GM18505 (cell line): ENCODE measurements at regions not wholly inside any gene's neighbourhood (a gene's known extent, or its start where the extent isn't known, plus 50 kb on each side); places are given as distances from the start of the nearest gene placed in this dataset.

Source experiments
- ATAC-seq: cut with Tn5 transposase; IDR thresholded peaks from one replicate; pipeline ENCODE4 v1.9.1; 2021; ENCODE audit not compliant: unreplicated experiment
- POLR2A ChIP-seq: IDR thresholded peaks from 4 replicates; pipeline ENCODE4 v1.6.1; 2011; ENCODE audit warnings: borderline replicate concordance; ENCODE audit not compliant: insufficient read depth, insufficient read length; ENCODE audit errors: extremely low read depth

GRCh38 chr4:134610956-134611355, 409.4 kb upstream of the PABPC4L start:
- TF ChIP-seq POLR2A, result no peak

DNA sequence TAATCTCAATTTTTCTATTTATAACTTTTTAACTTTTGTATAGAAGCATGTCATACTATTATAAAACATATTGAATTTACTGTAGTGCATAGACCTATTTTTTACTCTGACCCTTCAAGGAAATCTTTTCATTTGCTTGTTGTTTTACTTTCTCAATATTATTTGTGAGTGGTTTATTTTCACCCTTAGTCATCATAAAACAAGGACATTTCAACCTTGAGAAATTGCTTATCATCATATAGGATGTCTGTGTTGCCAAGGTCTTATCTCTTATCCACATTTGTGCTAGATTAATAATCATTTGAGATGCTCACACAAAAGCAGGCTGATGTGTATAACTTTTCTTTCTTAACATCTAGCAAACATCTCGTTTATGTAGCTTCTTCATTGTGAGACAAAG, 408.6 kb upstream of the PABPC4L start:
- no peak for TF ChIP-seq POLR2A
- no peak for ATAC-seq

More at GRCh38 chr4:134610956-134611355, 409.4 kb upstream of the PABPC4L start:
- ATAC-seq, result no peak

- TF ChIP-seq POLR2A, result no peak
- ATAC-seq, result no peak
Measured at GRCh38 chr4:134601706-134602105, 400.1 kb upstream of the PABPC4L start.

DNA sequence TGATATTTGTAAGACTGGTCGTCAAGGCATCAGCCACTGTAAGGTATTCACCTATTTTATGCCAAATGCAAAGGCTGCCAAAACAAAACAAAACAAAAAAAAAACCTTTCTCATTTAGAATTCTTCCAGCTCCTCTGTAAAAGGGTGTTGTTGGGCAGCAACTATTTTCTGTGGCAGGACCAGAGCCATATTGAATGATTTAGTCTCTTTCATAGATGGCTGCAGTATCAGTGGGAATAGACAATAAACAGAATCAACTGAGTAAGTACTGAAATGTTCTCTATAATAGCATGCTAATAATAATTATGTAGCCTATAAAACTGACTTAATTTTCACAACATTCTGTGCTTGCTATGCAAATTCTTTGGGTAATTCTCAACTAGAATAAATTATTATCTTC, 389.7 kb upstream of the PABPC4L start:
- ATAC-seq, result no peak
- TF ChIP-seq POLR2A, result no peak

GRCh38 chr4:134585972-134586371, 384.4 kb upstream of the PABPC4L start:
- TF ChIP-seq POLR2A, result no peak
- ATAC-seq, result peak; percentile 50

- no peak for ATAC-seq
- no peak for TF ChIP-seq POLR2A
Measured at GRCh38 chr4:134567461-134567860, 365.9 kb upstream of the PABPC4L start.

- TF ChIP-seq POLR2A, result no peak
Measured at GRCh38 chr4:134560728-134561127, 359.1 kb upstream of the PABPC4L start.

DNA sequence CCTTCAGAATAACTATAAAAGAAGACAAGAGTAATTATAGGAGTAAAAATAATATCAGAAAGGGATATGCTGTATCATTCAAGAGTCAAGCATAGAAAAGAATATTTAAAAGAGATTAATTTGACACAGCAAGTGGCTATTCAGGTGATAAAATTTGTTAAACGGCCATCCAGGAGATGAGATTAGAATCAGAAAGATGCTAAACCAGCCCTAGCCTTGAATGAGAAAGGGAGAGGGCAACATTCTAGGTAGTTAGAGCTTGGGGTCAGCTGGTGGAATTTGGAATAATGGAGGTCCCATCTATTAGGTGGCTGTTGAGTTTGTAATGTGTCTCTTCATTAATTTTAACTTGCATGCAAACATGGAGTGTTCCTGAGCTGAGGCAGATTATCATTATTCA, 350.5 kb upstream of the PABPC4L start:
- no peak for TF ChIP-seq POLR2A
- no peak for ATAC-seq

More at GRCh38 chr4:134560728-134561127, 359.1 kb upstream of the PABPC4L start:
- no peak for ATAC-seq

- TF ChIP-seq POLR2A, result no peak
- no peak for ATAC-seq
Measured at GRCh38 chr4:134551348-134551747, 349.8 kb upstream of the PABPC4L start.

DNA sequence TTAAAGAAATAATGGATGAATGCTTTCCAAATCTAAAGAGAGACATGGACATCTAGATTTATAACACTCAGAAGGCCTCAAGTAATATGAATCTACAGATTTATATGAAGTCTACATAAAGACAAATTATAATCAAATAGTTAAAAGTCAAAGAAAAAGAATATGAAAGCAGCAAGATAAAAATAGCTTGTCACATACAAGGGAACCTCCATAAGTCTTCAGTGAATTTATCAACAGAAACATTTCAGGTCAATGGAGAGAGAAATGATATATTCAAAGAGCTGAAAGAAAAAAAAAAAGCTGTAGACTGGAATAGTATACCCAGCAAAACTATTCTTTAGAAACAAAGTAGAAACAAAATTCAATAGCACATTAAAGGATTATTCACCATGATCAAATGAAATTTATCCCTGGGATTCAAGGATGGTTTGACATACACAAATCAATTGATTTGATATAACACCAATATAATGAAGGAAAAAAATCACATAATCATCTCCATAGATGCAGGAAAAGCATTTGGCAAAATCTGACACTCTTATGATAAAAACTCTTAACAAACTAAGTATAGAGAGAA, 346.6 kb upstream of the PABPC4L start:
- no peak for ATAC-seq
- no peak for TF ChIP-seq POLR2A

- no peak for TF ChIP-seq POLR2A
- ATAC-seq, result no peak
Measured at GRCh38 chr4:134546279-134546678, 344.7 kb upstream of the PABPC4L start.

GRCh38 chr4:134544303-134544770, 342.7 kb upstream of the PABPC4L start:
- no peak for ATAC-seq
- no peak for TF ChIP-seq POLR2A

DNA sequence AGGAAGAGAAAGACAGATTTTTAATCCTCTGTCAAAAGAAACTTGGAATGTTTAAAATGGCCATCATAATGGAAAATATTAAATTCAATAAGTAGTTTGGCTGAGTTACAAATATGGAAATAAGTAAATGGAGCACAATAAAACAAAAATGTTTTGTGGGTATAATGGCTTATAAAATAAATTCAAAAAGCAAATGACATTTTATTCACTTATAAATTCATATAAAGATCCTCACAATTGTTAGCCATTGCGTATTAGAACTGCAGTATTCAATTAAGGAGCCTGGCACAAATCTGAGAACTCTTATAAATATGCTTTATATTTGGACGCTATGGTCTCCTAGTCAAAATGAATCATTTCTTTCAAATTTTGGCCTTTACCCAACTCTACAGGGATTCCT, 339.0 kb upstream of the PABPC4L start:
- no peak for ATAC-seq
- no peak for TF ChIP-seq POLR2A

DNA sequence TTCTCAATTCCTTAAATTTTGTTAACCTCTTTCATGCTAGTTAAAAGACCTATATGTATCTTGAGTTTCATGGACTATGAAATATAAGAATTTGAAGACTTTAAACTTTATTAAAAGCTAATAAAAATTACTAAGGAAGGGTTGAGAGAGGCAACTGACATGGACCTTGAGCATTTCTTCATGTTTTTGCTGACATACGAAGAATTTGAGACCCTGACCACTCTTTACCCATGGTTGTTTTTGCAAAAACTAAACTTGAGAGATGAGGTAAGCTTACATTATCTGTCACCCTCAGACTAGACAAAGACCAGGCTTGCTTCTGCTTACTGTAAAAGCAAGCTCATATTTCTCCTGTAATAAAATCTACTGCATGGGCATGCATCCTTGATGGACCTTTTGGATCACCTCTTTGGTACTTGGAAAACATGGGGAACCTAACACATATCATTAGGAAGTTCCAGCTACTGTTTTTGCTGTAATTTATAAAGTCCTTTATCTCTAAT, 338.2 kb upstream of the PABPC4L start:
- no peak for ATAC-seq
- no peak for TF ChIP-seq POLR2A

DNA sequence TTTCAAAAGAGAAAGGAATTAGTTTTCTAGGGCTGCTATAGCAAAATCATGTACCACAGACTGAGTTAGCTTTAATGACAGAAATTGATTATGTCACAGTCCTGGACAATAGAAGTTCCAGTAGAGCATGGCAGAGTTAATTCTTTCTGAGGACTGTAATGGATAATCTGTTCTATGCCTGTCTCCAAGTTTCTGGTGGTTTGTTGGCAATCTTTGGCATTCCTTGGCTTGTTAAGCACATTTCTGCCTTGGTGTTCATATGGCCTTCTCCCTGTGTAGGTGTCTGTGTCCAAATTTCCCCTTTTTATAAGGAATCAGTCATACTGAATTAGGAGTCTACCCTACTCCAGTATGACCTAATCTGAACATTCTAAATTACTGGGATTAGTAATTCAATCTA, 336.1 kb upstream of the PABPC4L start:
- ATAC-seq, result no peak
- no peak for TF ChIP-seq POLR2A

DNA sequence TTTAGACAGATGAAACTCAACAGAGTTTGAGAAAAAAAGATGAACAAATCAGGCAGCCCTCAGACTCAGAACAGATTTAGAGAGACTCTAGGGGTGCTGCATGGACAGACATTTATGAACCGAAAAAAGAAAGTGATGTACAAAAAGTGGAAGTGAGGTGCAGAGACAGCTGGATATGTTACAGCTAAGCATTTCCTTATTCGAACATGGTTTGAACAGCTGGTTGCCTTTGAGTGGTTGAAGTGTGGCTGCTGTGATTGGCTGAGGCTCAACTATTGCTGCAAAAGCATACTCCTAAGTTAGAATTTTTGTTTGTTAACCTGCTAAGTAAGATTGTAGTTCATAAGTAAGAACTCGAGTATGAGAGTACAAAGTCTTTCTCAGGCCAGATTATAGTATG, 331.5 kb upstream of the PABPC4L start:
- ATAC-seq, result no peak

DNA sequence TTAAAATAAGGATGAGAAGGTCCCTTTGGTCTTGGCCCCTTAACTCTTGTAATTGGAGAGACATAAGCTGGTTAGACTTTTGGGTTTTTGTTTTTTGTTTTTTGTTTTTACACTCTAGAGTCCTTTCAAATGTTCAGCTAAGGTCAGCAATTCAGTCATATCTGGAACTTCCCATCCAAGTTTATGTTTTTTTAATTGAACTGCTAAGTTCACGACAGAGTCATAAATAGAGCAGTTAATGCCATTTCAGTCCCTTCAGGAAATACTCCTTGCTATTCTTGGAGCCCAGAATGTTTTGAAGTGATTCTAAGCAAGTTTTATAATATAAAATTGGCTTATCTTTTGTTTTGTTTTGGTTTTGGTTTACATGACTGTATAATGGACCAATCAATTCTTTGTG, 329.4 kb upstream of the PABPC4L start:
- TF ChIP-seq POLR2A, result no peak
- ATAC-seq, result no peak

More for the DNA sequence above, 331.5 kb upstream of the PABPC4L start:
- no peak for TF ChIP-seq POLR2A
